ENCODE measurements at regions not wholly inside any gene's neighbourhood (a gene's known extent, or its start where the extent isn't known, plus 50 kb on each side); places are given as distances from the start of the nearest gene placed in this dataset.

DNA sequence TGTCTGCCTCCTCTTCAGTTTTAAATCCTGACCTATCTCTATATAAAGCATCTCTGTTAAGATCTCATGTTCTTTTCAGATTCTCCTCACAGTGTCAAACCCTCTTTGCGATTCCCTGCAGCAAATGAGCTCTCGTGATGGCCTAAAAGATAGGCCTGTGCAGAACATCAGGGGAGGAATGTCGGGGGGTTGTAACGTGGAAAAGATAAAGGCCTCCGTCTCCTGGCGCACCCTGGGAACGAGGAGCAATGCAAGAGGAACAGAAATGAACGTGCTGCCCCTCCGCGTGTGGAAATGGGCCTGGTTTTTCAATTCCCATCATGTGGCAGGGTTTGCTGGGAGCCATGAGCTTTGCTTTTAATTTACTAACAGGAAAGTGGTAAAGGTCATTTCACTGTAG lies 285.0 kb upstream of the TPM1 start:
- DNase-seq: no peak

DNA sequence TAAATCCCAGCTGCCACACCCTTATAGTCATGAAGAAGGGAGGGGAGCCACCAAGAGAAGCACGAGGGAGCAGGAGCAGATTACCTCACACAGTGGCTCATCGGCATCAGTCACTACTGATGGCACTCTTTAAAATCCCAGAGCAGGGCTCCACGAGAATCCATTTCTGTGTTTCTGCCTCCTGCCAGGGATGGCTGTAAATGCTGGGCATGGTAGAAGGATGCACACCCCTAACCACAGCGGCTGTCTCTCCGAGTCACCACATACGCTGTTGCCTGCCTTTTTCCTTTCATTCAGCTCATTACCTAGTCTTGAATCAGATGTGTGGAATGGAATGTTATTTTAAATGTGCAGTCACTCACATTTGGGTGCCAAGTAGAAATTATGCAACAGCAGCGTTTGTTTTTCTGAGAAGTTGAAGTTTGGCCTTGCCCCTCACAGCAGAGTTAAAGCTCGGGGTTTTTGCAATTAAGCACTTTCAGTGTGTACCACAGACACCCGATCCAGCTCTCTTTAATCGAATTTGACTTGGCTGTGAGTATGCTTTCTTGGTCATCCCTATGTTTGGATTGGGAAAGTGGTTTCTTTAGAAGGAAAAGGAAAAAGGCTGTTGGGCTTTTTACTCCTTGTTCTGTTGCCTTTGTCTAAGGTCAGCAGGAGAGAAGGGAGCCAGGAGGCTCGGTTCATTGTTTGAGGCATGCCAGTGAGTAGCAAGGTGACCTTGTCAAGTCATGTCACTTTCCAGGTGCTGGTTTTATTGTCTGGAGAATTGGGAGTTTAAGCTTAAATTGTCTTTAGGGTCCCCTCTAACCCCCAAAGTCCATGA lies 284.2 kb upstream of the TPM1 start:
- no peak for DNase-seq

DNA sequence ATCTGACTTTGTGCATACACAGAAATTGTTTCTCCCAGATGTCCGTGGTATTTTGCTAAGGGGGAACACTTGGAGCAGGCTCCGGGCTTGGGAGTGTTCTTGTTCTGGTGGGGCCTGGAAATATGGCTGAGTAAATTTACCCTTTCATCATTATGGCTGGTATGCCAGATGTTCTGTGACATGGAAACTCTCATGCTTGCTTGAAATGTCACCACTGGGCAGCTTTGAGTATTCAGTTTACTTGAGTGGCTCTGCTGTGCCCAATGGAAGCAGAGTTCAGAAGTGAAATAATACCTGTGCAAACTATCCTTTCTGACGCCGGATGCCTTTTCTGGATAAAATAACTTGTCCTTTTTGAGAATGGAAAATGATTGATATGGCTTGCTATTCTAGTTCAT lies 283.6 kb upstream of the TPM1 start:
- DNase-seq: no peak

DNA sequence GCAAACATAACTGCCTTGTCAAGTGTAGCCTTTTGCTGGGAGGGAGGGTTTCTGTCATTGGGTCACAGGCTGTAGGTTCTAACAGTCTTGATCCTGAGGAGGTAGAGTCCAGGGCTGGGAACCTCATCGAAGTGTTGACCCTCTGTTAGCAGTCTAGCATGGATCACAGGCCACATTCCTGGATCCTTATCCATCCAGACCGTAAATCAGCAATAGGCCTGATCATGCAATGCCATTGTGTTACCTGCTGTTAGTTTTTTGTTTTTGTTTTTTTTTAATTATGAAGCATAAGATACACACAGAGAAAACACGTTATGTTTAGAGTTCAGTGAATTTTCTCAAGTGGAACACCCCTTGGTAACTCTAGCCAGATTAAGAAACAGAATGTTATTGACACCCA lies 282.0 kb upstream of the TPM1 start:
- DNase-seq: no peak

DNA sequence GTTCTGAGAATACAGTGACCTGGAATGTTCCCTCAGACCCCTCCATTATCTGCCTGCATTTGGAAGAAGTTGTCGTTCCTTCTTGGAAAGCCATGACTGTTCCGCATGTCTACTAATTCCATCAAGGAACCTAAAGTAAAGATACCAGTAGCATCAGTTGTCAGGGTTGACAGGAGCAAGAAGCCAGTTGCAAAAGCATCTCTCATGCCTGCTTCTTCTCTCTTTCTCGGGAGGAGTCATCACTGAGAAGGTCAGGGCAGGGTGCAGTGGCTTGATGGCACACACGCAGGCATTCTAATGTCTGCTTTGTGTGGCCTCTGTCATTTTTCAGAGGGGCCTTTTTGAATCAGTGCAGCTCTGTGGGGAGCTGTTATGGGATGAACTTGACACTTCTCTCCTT lies 276.6 kb upstream of the TPM1 start:
- DNase-seq: no peak

DNA sequence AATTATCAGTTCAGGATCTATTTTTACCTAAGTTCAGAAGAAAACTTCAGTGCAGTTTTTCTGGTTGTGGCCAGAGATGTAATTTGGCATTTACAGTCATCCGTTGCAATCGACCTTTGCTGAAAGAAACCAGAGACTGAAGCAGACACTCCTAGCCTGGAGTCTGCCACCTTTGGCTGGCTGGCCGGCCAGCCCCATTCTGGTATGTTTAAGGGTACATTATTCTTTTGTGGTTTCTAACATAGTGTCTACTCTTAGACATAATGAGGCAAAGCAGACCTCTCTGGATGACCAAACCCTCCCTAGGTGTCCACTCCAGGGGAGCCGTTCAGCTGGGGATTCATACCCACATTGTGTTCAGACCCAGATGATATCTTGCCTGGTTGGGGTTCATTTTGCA lies 275.9 kb upstream of the TPM1 start:
- no peak for DNase-seq

DNA sequence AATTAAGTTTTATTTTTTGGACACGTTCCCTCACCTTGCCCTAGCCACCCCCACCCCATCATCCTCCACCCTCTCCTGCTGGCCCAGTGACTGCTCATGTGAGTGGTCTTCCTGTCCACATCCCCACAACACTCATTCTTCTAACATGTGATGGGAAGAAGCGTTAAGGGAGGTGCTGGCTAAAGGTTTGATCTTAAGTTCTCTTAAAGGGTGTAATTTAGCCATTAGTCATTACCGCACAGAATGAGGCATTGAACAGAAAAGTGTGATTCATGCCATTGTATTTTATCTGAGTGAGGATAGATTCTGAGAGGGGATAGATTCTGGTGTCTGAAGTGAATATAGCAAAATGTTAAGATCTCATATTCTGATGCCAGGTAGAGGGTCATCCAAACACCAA lies 272.9 kb upstream of the TPM1 start:
- no peak for DNase-seq

DNA sequence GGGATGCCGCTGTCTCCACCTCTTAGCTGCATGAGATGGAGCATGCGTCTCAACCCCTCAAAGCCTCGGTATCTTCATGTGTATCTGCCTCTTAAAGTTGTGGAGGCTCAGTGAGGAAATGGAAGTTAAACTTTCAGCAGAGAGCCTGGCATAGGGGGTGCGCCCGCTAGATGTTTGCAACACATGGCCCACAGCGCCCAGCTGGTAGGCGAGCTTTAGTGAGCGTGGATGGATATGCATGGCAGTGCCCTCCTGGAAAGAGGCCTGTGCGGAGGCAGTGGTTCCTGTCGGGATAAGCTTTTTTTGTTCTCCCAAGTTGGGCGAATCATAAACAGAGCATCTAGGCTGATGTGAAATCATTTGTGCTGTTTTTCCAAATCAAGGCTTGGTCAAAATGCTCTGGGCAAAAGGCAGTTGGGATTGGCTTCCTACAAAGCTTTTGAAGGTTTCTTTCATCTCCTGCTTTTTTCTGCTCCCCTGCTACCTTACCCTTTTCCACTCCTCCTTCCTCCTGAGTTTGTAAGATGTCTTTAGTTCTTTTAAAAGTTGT lies 272.4 kb upstream of the TPM1 start:
- DNase-seq: no peak

DNA sequence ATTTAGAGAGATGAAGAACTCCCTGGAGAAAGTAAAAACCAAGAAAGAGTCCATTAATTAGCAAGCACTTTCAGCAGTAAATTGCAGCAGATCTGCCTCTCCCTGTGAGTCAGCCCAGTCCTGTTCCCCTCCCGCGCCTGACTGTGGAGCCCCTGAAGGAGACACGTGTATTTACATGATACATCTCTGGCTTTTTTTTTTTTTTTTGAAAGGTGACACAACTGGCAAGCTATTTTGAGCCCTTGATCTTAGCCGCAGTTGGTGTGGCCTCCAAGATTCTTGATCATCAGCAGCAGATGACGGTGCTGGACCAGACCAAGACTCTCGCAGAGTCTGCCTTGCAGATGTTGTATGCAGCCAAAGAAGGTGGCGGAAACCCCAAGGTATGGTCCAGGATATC lies 271.8 kb upstream of the TPM1 start:
- DNase-seq: no peak

DNA sequence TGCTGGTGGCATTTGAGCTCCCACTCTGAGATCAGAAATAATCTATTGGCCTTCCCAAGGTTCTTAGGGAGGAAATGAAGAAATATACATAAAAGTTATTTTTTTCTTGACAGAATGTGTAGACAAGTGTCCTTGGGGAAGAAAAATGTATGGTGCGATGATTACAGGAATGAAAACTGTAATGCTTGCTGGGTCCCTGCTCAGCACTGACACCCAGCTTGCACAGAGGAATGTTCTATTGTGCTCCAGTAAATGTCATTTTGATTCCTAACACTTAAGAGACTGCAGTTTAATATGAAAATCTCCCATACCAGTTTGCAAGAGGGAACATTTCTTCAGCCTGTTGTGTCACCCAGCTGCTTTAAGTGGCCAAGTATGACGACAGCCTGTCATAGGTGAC lies 271.3 kb upstream of the TPM1 start:
- no peak for DNase-seq

DNA sequence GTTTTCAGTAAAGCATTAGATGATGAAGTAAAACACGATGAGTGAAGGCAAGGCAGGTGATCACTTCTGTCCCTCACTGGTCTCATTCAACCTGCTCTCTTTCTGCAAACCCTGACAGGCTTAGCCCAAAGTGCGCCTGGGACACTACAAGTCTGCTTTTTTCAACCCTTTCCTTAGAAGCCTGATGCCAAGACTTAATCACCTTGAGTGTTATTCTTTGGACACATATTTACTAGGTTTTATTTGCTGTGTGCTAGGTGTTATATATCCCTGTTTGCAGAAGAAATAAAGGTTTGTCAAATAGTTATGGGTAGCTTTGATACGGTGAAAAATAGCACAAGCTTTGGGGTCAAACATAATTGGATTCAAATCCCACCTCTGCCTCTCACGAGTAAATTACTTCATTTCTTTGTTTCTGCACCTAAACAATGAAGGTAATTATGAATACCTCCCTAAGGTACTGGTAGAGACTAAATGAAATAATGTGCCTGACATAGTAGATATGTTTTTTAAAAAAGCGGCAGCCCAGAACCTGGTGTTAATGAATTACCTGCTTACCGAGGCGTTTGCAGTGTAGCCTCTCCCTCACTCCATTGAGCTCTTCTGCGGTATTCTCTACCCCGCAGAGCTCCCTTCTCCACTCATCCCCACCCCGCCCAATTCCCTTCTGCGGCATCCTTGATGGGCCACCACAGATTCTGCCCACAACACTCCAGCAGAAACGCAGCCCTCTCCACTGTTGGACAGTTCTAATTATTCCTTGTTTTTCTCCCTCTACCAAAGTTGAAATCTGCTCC lies 269.0 kb upstream of the TPM1 start:
- DNase-seq: no peak

DNA sequence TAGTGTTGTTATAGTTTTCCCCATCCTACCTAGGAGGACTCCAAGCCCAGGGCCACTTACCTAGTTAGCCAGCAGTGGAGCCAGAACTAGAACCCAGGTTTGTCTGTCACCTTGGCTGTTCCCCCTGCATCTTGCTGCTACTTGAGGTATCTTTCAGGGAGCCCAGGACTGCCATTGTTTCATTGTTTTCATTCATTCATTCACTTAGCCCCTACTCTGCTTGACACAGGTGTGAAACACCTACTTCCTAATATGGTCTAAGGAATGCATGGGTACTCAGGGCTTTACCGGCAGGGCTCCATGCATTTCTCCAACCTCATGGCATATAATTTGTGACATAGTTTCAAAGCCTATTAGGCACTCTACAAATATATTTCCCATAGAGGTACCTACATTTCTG lies 266.6 kb upstream of the TPM1 start:
- DNase-seq: no peak

DNA sequence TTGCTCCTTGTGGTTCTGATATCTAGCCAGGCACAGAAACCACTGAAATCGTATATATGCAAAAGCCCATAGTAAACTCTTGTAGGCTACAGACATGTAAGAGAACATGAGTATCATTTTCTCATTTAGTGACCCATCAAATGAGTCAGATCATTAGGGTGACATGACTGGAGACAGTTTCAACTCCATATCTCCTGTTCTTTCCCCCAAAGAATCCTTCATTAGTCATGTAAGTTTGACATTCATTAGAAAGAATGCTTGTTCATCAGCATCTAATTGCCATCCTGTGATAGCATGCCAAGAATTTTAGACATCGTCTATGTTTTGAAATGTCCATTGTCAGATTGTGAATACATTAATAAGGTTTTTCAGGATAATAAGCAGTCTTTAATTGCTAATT lies 264.9 kb upstream of the TPM1 start:
- no peak for DNase-seq

DNA sequence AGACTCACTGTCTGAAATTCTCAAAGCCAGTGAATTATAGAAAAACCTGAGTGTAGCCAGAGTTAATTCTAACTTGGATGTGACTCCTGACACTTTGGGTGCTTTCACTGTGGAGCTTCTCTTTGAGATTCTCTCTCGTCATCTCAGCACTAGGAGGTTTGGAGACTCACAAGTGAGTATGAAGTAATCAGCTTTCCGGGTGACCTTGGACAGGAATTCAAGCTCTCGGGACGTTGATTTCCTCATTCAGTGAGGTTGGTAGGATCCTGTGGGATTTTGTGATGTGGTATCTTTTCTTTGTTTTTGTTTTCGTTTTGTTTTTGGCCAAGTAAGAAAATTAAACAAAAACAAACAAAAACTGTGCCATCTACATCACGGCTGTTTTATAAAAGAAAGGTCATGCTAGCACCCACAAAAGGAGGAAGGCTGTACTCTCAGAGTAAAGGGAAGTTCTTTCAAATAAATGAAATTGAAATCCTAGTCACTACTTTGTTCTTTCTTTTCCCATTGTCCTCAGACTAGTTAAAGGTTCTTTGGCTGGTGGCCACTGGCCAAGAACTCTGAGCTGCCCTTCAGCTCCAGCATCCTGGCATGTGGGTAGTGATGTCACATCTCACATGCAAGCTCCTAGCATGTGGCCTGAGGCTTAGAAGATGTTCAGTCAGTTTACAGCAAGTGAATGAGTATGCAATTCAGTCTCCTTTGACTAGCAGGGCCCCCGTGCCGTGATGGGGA lies 263.3 kb upstream of the TPM1 start:
- DNase-seq: no peak

DNA sequence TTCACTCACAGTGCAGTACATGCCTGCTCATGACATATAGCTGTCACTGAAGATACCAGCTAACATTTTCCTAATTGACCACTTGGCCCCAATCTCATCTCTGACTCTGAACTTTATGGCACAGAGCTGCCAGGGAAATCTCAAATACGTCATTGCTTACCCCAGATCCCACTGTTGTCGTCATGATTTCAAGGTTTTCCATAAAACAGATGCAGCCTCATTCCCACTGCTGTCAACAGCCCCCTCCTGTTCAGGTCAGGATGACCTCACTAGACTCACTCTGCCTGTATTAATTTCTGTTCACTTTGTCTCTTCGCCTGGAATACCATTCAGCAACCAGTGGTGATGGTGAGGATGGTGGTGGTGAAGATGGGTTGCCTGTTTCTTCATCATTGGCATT lies 262.6 kb upstream of the TPM1 start:
- DNase-seq: no peak

DNA sequence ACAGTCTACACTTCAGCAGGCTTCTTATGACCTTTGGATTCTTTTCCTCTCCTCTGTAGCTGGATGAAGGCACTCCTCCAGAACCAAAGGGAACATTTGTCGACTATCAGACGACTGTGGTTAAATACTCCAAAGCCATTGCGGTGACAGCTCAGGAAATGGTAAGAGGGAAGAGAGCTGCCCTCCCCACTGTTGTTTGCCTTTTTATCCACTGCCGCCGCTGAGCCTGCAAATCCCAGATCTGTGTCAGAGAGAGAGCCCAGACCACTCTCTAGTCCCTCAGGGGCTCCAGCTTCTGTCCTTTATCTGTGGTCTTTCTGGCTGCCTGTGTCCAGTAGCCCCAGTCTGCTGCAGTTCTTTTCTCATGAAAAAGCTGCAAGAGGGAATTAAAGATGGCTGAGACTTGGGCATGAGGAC lies 261.5 kb upstream of the TPM1 start:
- no peak for DNase-seq

DNA sequence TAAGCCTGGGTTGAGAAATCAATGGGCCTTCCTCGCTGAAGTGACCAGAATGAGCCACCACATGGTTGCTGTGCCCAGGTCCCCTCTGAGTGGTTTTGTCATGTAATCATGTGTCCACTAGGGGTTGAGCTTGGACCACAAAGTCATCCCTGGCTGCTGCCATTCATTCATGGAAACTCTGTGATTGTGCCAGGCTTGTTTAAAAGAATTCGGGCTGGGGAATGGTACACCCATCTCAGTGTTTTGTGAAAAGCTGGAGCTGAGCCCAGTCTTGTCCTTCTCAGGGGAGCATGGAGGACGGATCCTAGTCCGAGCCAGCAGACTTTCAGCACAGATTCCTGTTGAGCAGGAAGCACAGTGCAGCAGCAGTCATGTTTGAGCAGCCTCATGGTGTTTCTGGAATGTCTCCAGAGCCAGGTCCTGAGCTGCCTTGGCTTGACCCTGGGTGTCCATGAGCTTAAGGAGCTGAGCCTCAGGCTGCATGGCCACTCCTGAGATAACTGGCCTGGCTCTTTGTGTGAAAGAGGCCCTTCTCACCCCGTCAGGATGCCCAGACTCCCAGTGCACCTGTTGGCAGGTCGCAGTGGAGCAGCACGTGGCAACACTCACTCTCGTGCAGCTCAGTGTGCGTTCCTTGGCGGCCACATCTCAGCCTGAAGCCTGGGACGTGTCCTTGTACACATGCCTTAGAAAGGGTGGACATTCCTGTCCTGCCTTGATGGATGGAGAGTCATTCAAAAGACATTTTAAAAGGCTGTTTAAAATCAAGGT lies 260.3 kb upstream of the TPM1 start:
- peak; percentile 27 for DNase-seq

DNA sequence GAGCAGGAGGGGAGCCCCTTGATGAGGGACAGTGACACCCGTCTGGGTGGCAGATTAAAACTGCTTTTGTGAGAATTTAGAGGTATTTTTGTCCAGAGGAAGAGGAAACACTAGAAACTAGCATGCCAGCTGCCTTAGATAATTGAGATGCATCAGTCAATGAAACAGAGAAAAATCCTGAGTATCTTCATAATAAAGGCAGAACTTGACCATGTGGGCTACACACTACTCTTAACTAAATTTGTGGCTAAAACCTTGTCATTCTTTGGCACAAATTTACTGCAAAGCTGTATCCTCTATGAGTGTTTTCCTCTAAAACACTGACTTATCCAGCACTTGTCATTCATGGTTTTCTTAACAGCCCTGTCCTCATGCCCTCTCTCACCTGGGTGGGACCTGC lies 259.7 kb upstream of the TPM1 start:
- DNase-seq: no peak

DNA sequence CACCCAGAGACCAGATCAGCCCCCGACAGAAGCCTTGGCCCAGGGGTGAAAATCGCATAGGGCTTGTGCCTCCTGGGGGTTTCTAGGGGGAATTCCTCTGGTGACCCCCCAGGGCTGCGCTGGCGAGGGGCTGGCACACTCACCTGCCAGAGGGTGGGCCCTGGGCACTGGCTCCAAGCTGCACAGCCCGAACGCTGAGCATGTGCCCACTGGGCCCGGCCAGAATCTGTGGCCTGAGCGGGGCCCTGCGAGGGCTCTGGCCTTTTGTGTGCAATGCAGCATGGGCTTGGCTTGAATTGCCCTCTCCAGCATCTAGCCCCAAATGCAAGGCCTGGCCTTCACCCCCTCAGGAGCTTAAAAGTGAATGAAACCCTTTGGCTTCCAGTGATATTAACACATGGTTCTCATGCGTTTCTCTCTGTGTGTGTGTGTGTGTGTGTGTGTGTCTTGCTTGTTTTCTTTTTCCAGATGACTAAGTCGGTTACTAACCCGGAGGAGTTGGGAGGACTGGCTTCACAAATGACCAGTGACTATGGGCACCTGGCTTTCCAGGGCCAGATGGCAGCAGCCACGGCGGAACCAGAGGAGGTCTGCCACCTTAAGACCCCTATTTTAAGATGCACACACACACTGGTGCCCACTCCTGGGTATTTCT lies 259.1 kb upstream of the TPM1 start:
- DNase-seq: no peak

DNA sequence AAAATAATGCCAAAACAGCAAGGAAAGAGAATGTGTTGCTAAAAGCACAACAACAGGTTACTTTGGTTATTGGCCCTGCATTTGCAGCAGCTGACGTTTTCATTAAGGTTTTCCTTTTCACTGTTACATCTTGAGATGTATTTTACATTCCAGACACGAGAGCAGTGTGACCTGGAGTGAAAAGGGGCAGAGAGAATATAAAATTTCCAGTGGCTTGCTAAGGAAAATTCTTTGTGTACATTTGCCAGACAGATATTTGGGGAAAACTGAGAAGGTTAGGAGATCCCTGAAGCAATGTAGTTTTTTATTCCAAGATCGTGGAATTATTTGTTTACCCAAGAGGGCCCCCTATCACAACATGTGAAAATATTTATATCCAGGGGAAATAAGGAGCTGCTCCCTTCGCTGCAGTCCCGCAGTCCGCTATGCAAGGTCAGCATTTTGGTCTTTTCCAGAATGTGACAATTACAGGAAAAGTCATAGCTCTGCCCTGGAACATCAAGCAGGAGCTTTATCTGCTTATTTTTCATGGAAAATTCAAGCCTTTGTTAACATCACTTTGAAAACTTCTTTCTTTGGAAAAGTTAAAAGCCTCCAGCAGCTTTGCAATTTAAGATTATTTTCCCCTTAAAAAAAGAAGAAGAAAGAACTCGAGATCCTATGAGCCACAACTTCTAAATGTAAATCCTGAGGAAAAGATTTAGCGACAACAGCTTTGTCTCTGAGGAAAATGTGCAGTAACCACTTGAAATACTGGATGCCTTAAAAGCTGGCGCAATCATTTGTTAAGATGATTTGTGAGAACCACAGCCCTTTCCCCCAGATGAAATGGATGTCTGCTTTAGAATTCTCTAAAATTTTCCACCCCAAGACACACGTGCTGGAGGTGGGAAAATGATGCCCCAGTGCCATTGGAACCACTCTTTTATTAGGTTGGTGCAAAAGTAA lies 256.4 kb upstream of the TPM1 start:
- no peak for DNase-seq

DNA sequence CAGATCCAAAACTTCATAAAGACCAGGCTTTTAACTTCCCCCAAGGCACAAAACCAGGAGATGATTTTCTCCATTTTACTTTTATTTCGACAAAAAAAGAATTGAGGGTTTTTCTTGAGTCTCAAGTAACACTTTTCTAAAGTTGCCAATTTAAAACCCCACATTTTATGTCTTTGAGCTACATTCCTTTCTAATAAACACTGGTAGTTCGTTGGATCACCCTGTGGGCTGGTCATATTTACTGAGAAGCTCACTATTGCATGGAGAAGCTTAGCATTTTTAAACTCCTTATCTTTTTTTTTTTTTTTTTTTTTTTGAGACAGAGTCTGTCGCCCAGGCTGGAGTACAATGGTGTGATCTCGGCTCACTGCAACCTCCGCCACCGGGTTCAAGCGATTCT lies 255.1 kb upstream of the TPM1 start:
- DNase-seq: no peak
